GM18511 (cell line): ENCODE measurements at regions not wholly inside any gene's neighbourhood (a gene's known extent, or its start where the extent isn't known, plus 50 kb on each side); places are given as distances from the start of the nearest gene placed in this dataset.
"Not testable (repeated sequence)": the region's sequence is repeated elsewhere in the genome, so short reads cannot be mapped to it uniquely, and the experiment has no call there.

Experiments used
- ATAC-seq: cut with Tn5 transposase; IDR thresholded peaks from one replicate; pipeline ENCODE4 v1.9.1; 2021; ENCODE audit warnings: mild to moderate bottlenecking, moderate library complexity; ENCODE audit not compliant: unreplicated experiment

- no peak for ATAC-seq
These were observed 158.6 kb upstream of the ALG10B start for GRCh38 chr12:38157933-38158401.

- ATAC-seq = no peak
These were observed 158.0 kb upstream of the ALG10B start for GRCh38 chr12:38158428-38159091.

GRCh38 chr12:38159092-38159551, 157.5 kb upstream of the ALG10B start:
- ATAC-seq = no peak

GRCh38 chr12:38159591-38160317, 156.8 kb upstream of the ALG10B start:
- ATAC-seq = no peak

GRCh38 chr12:38160318-38161122, 156.1 kb upstream of the ALG10B start:
- no peak for ATAC-seq

- no peak for ATAC-seq
These were observed 155.2 kb upstream of the ALG10B start for GRCh38 chr12:38161123-38162000.

DNA sequence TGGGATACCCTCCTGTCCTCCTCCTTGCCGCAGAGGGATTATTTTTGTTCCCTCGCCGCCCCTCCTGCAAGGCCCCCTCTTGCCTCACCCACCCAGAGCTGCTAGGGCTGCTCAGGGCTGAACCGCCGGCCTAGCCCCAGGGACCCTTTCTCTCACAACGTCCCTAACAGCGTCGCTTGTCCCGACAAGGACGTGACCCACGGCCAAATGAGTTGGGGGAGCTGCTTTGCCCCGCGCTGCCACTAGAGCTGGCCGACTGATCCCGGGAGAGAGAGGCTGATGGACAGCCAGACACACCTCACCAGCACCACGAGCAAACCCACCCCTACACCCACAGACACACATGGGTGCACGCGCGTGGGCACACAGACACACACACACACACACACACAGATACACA, 154.6 kb upstream of the ALG10B start:
- no peak for ATAC-seq

DNA sequence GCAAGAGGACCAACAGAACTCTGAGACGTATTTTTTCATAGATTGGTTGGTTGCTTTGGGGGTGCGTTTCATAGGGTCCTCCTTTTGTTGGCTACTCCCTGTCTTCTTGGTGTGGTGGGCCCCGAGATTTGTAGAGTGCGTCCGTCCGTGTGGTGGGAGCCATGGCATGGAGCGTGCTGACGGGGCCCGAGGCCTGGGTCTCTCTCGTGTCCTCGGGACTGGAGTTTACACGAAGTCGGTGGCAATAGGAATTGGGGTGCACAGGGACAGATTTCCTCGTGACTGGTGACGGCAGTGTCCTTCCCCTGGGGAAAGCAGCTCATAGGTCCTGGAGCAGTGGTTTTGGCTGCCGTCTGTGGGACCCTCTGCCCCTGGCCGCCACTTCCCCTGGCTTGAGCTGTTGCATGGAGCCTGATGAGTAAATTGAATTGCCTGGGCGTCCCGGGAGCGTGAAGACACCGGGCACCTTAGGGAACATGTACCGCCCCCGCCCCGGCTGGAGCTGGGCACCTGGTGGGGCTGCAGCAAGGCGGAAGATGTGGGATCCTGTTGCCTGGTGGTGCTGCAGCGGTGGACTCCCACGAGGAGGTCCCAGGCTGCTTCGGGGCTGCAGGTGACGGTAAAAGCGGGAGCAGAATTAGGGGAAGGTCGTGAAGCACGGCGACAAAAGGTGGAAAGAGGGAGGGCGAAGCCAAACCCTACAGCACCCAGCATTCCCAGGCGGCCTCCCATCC, 153.7 kb upstream of the ALG10B start:
- ATAC-seq = no peak

- no peak for ATAC-seq
These were observed 153.2 kb upstream of the ALG10B start for GRCh38 chr12:38163442-38163801.

DNA sequence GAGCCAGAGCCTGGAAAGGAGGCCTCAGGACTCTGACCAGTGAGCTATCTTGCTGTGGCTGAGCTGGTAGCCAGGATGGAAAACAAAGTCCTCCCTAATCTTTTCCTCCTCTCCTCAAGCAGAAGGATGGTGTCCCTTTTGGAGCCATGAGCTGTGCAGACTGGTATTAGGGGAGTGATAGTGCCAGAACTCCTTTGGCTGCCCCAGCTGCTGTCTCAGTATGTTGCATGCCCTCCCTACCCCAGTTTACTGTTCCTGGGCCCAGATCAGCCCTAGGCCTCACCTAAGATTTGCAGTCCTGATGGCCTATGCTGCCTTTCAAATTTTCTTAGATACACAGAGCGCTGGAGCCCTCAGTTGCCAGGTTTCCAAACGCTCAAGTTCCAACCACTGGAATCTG, 150.3 kb upstream of the ALG10B start:
- ATAC-seq = no peak

- ATAC-seq = no peak
These were observed 141.0 kb upstream of the ALG10B start for GRCh38 chr12:38175538-38175937.

- ATAC-seq = not testable (repeated sequence)
These were observed 133.0 kb upstream of the ALG10B start for GRCh38 chr12:38183617-38184016.

GRCh38 chr12:38197286-38197685, 119.3 kb upstream of the ALG10B start:
- not testable (repeated sequence) for ATAC-seq

GRCh38 chr12:38201461-38202276, 114.9 kb upstream of the ALG10B start:
- ATAC-seq = no peak

GRCh38 chr12:38204831-38205230, 111.7 kb upstream of the ALG10B start:
- ATAC-seq = no peak

DNA sequence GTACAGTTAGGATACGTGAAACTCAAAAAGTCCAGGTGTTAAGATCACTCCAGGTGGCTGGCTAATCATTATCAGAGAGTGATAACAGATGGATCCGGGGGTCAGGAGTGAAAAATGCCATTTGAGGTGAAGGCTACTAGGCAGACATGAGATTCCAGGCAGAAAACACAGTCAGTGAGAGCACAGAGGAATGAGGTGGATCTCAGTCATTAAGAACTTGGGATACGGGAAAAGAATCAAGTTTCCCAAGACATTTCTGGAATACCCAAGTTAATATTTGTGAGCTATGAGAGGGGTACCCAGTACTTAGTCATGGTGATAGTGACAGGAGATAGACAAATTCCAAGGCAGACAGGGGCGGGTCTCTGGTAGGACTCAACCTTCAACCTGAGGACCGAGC, 94.6 kb upstream of the ALG10B start:
- ATAC-seq = no peak

GRCh38 chr12:38238328-38238727, 78.2 kb upstream of the ALG10B start:
- ATAC-seq = not testable (repeated sequence)

- ATAC-seq = no peak
These were observed 62.8 kb upstream of the ALG10B start for GRCh38 chr12:38253778-38254177.

GRCh38 chr12:38258411-38258810, 58.2 kb upstream of the ALG10B start:
- no peak for ATAC-seq
